ENCODE measurements at regions not wholly inside any gene's neighbourhood (a gene's known extent, or its start where the extent isn't known, plus 50 kb on each side); places are given as distances from the start of the nearest gene placed in this dataset.

- no peak overlapping the region for H3K4me2 ChIP-seq (ENCODE audit: low read length)
- no peaks in the 10 kb centered on the region for H3K4me1 ChIP-seq (ENCODE audit: insufficient read depth, low read length, severe bottlenecking)
- no peak overlapping the region for H3K9ac ChIP-seq (ENCODE audit: low read length)
- no peaks in the 10 kb centered on the region for H3K27me3 ChIP-seq (ENCODE audit: insufficient read depth, low read length)
- H3K79me2 ChIP-seq (ENCODE audit: insufficient read depth, low read length), result no peaks in the 10 kb centered on the region
- no peaks in the 10 kb centered on the region for H3K9me3 ChIP-seq (ENCODE audit: low read length)
- no peak overlapping the region for H3K4me3 ChIP-seq (ENCODE audit: low read depth, low read length, poor library complexity, severe bottlenecking)
- H3K27ac ChIP-seq (ENCODE audit: low read depth, low read length, poor library complexity, severe bottlenecking), result no peak overlapping the region
- H3F3A ChIP-seq (ENCODE audit: insufficient read depth, low read length), result no peaks in the 10 kb centered on the region
- no peaks in the 10 kb centered on the region for H3K36me3 ChIP-seq (ENCODE audit: insufficient read depth, low read length)
- TF ChIP-seq EZH2 (IDR thresholded peaks at IDR 0.05; ENCODE audit: borderline replicate concordance, low read length) (no peak), CTCF (IDR thresholded peaks at IDR 0.05; ENCODE audit: low read length) (peak; percentile 36; the same call in 1 of the 2 replicates)
- H4K20me1 ChIP-seq (ENCODE audit: insufficient read depth, low read length), result no peaks in the 10 kb centered on the region
- H2AFZ ChIP-seq (ENCODE audit: low read length), result no peak overlapping the region
- H3K9me2 ChIP-seq (ENCODE audit: low read depth, low read length), result no peaks in the 10 kb centered on the region
These were observed 88.7 kb upstream of the PHF24 start for GRCh38 chr9:34869390-34869789.

DNA sequence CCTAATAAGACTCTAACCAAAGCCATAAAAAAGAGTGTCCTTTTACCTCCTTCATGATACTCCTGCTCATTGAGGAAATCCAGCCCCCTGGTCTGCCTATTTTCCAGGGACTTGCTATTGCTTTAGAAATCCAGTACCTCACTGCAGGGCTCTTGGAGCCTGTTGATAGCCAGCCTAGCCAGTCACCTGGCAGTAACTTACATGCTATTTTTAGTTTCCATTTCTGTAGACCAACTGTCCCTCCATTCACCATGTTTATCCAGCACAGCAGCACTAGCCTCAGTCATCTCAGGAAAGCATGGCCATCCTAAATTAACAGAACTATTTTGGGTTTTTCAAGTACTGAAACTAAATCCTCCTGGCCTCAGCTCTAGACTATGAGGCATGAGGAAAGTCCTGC lies 91.5 kb upstream of the PHF24 start:
- Histone ChIP-seq H3K9me3 (ENCODE audit: low read length) (no peaks in the 10 kb centered on the region), H3K4me2 (ENCODE audit: low read length) (no peak overlapping the region), H4K20me1 (ENCODE audit: insufficient read depth, low read length) (no peaks in the 10 kb centered on the region)

GRCh38 chr9:34863426-34863825 lies 94.7 kb upstream of the PHF24 start:
- TF ChIP-seq CTCF (IDR thresholded peaks at IDR 0.05; ENCODE audit: low read length), result no peak
- TF ChIP-seq EZH2 (IDR thresholded peaks at IDR 0.05; ENCODE audit: borderline replicate concordance, low read length), result no peak
- no peak overlapping the region for H2AFZ ChIP-seq (ENCODE audit: low read length)
- no peaks in the 10 kb centered on the region for H4K20me1 ChIP-seq (ENCODE audit: insufficient read depth, low read length)

More for the DNA sequence above, 91.5 kb upstream of the PHF24 start:
- Histone ChIP-seq H3K9me2 (ENCODE audit: low read depth, low read length) (no peaks in the 10 kb centered on the region), H2AFZ (ENCODE audit: low read length) (no peak overlapping the region), H3K27me3 (ENCODE audit: insufficient read depth, low read length) (no peaks in the 10 kb centered on the region), H3K27ac (ENCODE audit: low read depth, low read length, poor library complexity, severe bottlenecking) (no peak overlapping the region), H3K4me3 (ENCODE audit: low read depth, low read length, poor library complexity, severe bottlenecking) (no peak overlapping the region), H3K4me1 (ENCODE audit: insufficient read depth, low read length, severe bottlenecking) (no peaks in the 10 kb centered on the region), H3F3A (ENCODE audit: insufficient read depth, low read length) (no peaks in the 10 kb centered on the region), H3K36me3 (ENCODE audit: insufficient read depth, low read length) (no peaks in the 10 kb centered on the region), H3K9ac (ENCODE audit: low read length) (no peak overlapping the region), H3K79me2 (ENCODE audit: insufficient read depth, low read length) (no peaks in the 10 kb centered on the region)
- TF ChIP-seq CTCF (IDR thresholded peaks at IDR 0.05; ENCODE audit: low read length), result no peak
- TF ChIP-seq EZH2 (IDR thresholded peaks at IDR 0.05; ENCODE audit: borderline replicate concordance, low read length), result no peak

More at GRCh38 chr9:34863426-34863825, 94.7 kb upstream of the PHF24 start:
- Histone ChIP-seq H3K9me2 (ENCODE audit: low read depth, low read length) (no peaks in the 10 kb centered on the region), H3K27ac (ENCODE audit: low read depth, low read length, poor library complexity, severe bottlenecking) (no peak overlapping the region), H3K79me2 (ENCODE audit: insufficient read depth, low read length) (no peaks in the 10 kb centered on the region), H3K9ac (ENCODE audit: low read length) (no peak overlapping the region), H3K9me3 (ENCODE audit: low read length) (no peaks in the 10 kb centered on the region), H3K4me3 (ENCODE audit: low read depth, low read length, poor library complexity, severe bottlenecking) (no peak overlapping the region), H3K4me1 (ENCODE audit: insufficient read depth, low read length, severe bottlenecking) (no peaks in the 10 kb centered on the region), H3K27me3 (ENCODE audit: insufficient read depth, low read length) (no peaks in the 10 kb centered on the region), H3F3A (ENCODE audit: insufficient read depth, low read length) (no peaks in the 10 kb centered on the region), H3K4me2 (ENCODE audit: low read length) (no peak overlapping the region), H3K36me3 (ENCODE audit: insufficient read depth, low read length) (no peaks in the 10 kb centered on the region)
